ENCODE measurements at regions not wholly inside any gene's neighbourhood (a gene's known extent, or its start where the extent isn't known, plus 50 kb on each side); places are given as distances from the start of the nearest gene placed in this dataset.
"Not testable (repeated sequence)": the region's sequence is repeated elsewhere in the genome, so short reads cannot be mapped to it uniquely, and the experiment has no call there.

GRCh38 chr2:17057109-17058017 is 391.7 kb upstream of the CYRIA start:
- DNase-seq: no peak

GRCh38 chr2:17056236-17056635 is 390.6 kb upstream of the CYRIA start:
- no peak for DNase-seq

GRCh38 chr2:17052001-17052400 is 386.4 kb upstream of the CYRIA start:
- DNase-seq: no peak

GRCh38 chr2:17051538-17051937 is 385.9 kb upstream of the CYRIA start:
- DNase-seq: no peak

- no peak for DNase-seq
Observed at GRCh38 chr2:17043173-17043572, 377.5 kb upstream of the CYRIA start.

- no peak for DNase-seq
Observed at GRCh38 chr2:17036361-17036760, 370.7 kb upstream of the CYRIA start.

- no peak for DNase-seq
Observed at GRCh38 chr2:17035010-17035409, 369.4 kb upstream of the CYRIA start.

- DNase-seq: no peak
Observed at GRCh38 chr2:17030047-17030446, 364.4 kb upstream of the CYRIA start.

- DNase-seq: no peak
Observed at GRCh38 chr2:17012297-17012696, 346.7 kb upstream of the CYRIA start.

GRCh38 chr2:17010104-17010503 is 344.5 kb upstream of the CYRIA start:
- no peak for DNase-seq

- no peak for DNase-seq
Observed at GRCh38 chr2:17000184-17000482, 334.5 kb upstream of the CYRIA start.

- DNase-seq: no peak
Observed at GRCh38 chr2:16999347-17000183, 333.9 kb upstream of the CYRIA start.

- DNase-seq: no peak
Observed at GRCh38 chr2:16978301-16978700, 312.7 kb upstream of the CYRIA start.

GRCh38 chr2:16974688-16975087 is 309.1 kb upstream of the CYRIA start:
- DNase-seq: no peak

GRCh38 chr2:16973586-16974286 is 308.1 kb upstream of the CYRIA start:
- DNase-seq: no peak

- no peak for DNase-seq
Observed at GRCh38 chr2:16972276-16972675, 306.6 kb upstream of the CYRIA start.

GRCh38 chr2:16971722-16972234 is 306.1 kb upstream of the CYRIA start:
- no peak for DNase-seq

- DNase-seq: not testable (repeated sequence)
Observed at GRCh38 chr2:16970948-16971347, 305.3 kb upstream of the CYRIA start.

GRCh38 chr2:16962505-16962904 is 296.9 kb upstream of the CYRIA start:
- no peak for DNase-seq

- DNase-seq: no peak
Observed at GRCh38 chr2:16960579-16960978, 294.9 kb upstream of the CYRIA start.

- no peak for DNase-seq
Observed at GRCh38 chr2:16958266-16958665, 292.6 kb upstream of the CYRIA start.

- DNase-seq: no peak
Observed at GRCh38 chr2:16952805-16953204, 287.2 kb upstream of the CYRIA start.

- no peak for DNase-seq
Observed at GRCh38 chr2:16952368-16952767, 286.7 kb upstream of the CYRIA start.
